IPS-18a (cell line): ENCODE measurements at regions not wholly inside any gene's neighbourhood (a gene's known extent, or its start where the extent isn't known, plus 50 kb on each side); places are given as distances from the start of the nearest gene placed in this dataset.

Experiments used
- H3K27ac ChIP-seq: one replicate; pipeline ENCODE4 v1.5.1; 2013; ENCODE audit warnings: low read length
- H3K27me3 ChIP-seq: one replicate; pipeline ENCODE4 v1.6.1; 2013; ENCODE audit warnings: mild to moderate bottlenecking, low read length; ENCODE audit not compliant: control insufficient read depth, insufficient read depth
- H3K36me3 ChIP-seq: one replicate; pipeline ENCODE4 v1.6.1; 2013; ENCODE audit warnings: low read depth, low read length; ENCODE audit not compliant: control insufficient read depth
- H3K4me1 ChIP-seq: one replicate; pipeline ENCODE4 v1.6.1; 2013; ENCODE audit warnings: low read depth, low read length; ENCODE audit not compliant: control insufficient read depth
- H3K4me3 ChIP-seq: one replicate; pipeline ENCODE4 v1.5.1; 2013; ENCODE audit warnings: low read length
- H3K9ac ChIP-seq: one replicate; pipeline ENCODE4 v1.6.1; 2013; ENCODE audit warnings: mild to moderate bottlenecking, low read length, moderate library complexity
- H3K9me3 ChIP-seq: one replicate; pipeline ENCODE4 v1.6.1; 2013; ENCODE audit warnings: low read depth, low read length; ENCODE audit not compliant: control insufficient read depth

GRCh38 chr1:187167555-187167954 lies 338.8 kb downstream of the PLA2G4A start:
- Histone ChIP-seq H3K4me1 (no peaks in the 10 kb centered on the region), H3K36me3 (no peaks in the 10 kb centered on the region), H3K27me3 (no peaks in the 10 kb centered on the region), H3K27ac (no peak overlapping the region), H3K4me3 (no peak overlapping the region), H3K9me3 (peaks cover 4% of the 10 kb centered on the region), H3K9ac (no peak overlapping the region)

GRCh38 chr1:187168297-187168696 lies 339.5 kb downstream of the PLA2G4A start:
- H3K27ac ChIP-seq = no peak overlapping the region
- no peak overlapping the region for H3K9ac ChIP-seq
- peaks cover 4% of the 10 kb centered on the region for H3K9me3 ChIP-seq

GRCh38 chr1:187185389-187185788 lies 356.6 kb downstream of the PLA2G4A start:
- Histone ChIP-seq H3K27ac (no peak overlapping the region), H3K9me3 (no peaks in the 10 kb centered on the region), H3K36me3 (no peaks in the 10 kb centered on the region), H3K4me1 (no peaks in the 10 kb centered on the region), H3K27me3 (no peaks in the 10 kb centered on the region), H3K4me3 (no peak overlapping the region), H3K9ac (no peak overlapping the region)

More at GRCh38 chr1:187168297-187168696, 339.5 kb downstream of the PLA2G4A start:
- Histone ChIP-seq H3K36me3 (no peaks in the 10 kb centered on the region), H3K4me3 (no peak overlapping the region), H3K27me3 (no peaks in the 10 kb centered on the region), H3K4me1 (no peaks in the 10 kb centered on the region)

- Histone ChIP-seq H3K27me3 (no peaks in the 10 kb centered on the region), H3K4me1 (no peaks in the 10 kb centered on the region), H3K36me3 (no peaks in the 10 kb centered on the region), H3K9me3 (no peaks in the 10 kb centered on the region), H3K4me3 (no peak overlapping the region), H3K27ac (no peak overlapping the region), H3K9ac (no peak overlapping the region)
These were observed 368.9 kb downstream of the PLA2G4A start for GRCh38 chr1:187197685-187198084.

GRCh38 chr1:187203257-187203656 lies 374.5 kb downstream of the PLA2G4A start:
- Histone ChIP-seq H3K4me1 (no peaks in the 10 kb centered on the region), H3K9me3 (no peaks in the 10 kb centered on the region), H3K27ac (no peak overlapping the region), H3K9ac (no peak overlapping the region), H3K27me3 (no peaks in the 10 kb centered on the region), H3K36me3 (no peaks in the 10 kb centered on the region), H3K4me3 (no peak overlapping the region)

- Histone ChIP-seq H3K9me3 (no peaks in the 10 kb centered on the region), H3K27me3 (no peaks in the 10 kb centered on the region), H3K4me3 (no peak overlapping the region), H3K9ac (no peak overlapping the region), H3K4me1 (no peaks in the 10 kb centered on the region), H3K36me3 (no peaks in the 10 kb centered on the region), H3K27ac (no peak overlapping the region)
These were observed 383.6 kb downstream of the PLA2G4A start for GRCh38 chr1:187212377-187212776.

GRCh38 chr1:187226396-187226795 lies 397.6 kb downstream of the PLA2G4A start:
- H3K36me3 ChIP-seq = no peaks in the 10 kb centered on the region
- peaks cover 4% of the 10 kb centered on the region for H3K4me1 ChIP-seq
- no peak overlapping the region for H3K9ac ChIP-seq
- no peaks in the 10 kb centered on the region for H3K9me3 ChIP-seq
- no peak overlapping the region for H3K4me3 ChIP-seq
- H3K27me3 ChIP-seq = no peaks in the 10 kb centered on the region
- no peak overlapping the region for H3K27ac ChIP-seq

GRCh38 chr1:187228790-187229189 lies 400.0 kb downstream of the PLA2G4A start:
- peaks cover 4% of the 10 kb centered on the region for H3K4me1 ChIP-seq
- no peaks in the 10 kb centered on the region for H3K27me3 ChIP-seq
- H3K36me3 ChIP-seq = no peaks in the 10 kb centered on the region
- H3K9ac ChIP-seq = no peak overlapping the region
- no peak overlapping the region for H3K4me3 ChIP-seq
- no peak overlapping the region for H3K27ac ChIP-seq
- no peaks in the 10 kb centered on the region for H3K9me3 ChIP-seq

- Histone ChIP-seq H3K27me3 (no peaks in the 10 kb centered on the region), H3K27ac (no peak overlapping the region), H3K4me3 (no peak overlapping the region), H3K4me1 (peaks cover 4% of the 10 kb centered on the region), H3K9me3 (no peaks in the 10 kb centered on the region), H3K36me3 (no peaks in the 10 kb centered on the region), H3K9ac (no peak overlapping the region)
These were observed 400.7 kb downstream of the PLA2G4A start for GRCh38 chr1:187229496-187229895.

- Histone ChIP-seq H3K4me1 (peaks cover 4% of the 10 kb centered on the region), H3K27ac (no peak overlapping the region), H3K27me3 (no peaks in the 10 kb centered on the region), H3K4me3 (no peak overlapping the region), H3K9me3 (no peaks in the 10 kb centered on the region), H3K9ac (no peak overlapping the region), H3K36me3 (no peaks in the 10 kb centered on the region)
These were observed 406.0 kb downstream of the PLA2G4A start for GRCh38 chr1:187234706-187235105.

GRCh38 chr1:187236199-187236598 lies 407.4 kb downstream of the PLA2G4A start:
- Histone ChIP-seq H3K9me3 (no peaks in the 10 kb centered on the region), H3K9ac (no peak overlapping the region), H3K4me1 (peaks cover 4% of the 10 kb centered on the region)

GRCh38 chr1:187236676-187237075 lies 407.9 kb downstream of the PLA2G4A start:
- no peak overlapping the region for H3K9ac ChIP-seq
- H3K27ac ChIP-seq = no peak overlapping the region
- H3K4me3 ChIP-seq = no peak overlapping the region
- H3K36me3 ChIP-seq = no peaks in the 10 kb centered on the region
- no peaks in the 10 kb centered on the region for H3K27me3 ChIP-seq
- H3K4me1 ChIP-seq = peaks cover 4% of the 10 kb centered on the region
- no peaks in the 10 kb centered on the region for H3K9me3 ChIP-seq

More at GRCh38 chr1:187236199-187236598, 407.4 kb downstream of the PLA2G4A start:
- H3K27ac ChIP-seq = no peak overlapping the region
- no peak overlapping the region for H3K4me3 ChIP-seq
- no peaks in the 10 kb centered on the region for H3K36me3 ChIP-seq
- H3K27me3 ChIP-seq = no peaks in the 10 kb centered on the region
